GM23338 (cell line): ENCODE measurements at regions not wholly inside any gene's neighbourhood (a gene's known extent, or its start where the extent isn't known, plus 50 kb on each side); places are given as distances from the start of the nearest gene placed in this dataset.

Source experiments
- CREB1 ChIP-seq: fragments of 250-450 bp; sonication (Bioruptor Pico); IDR thresholded peaks from 2 replicates; pipeline ENCODE4 v1.5.0; 2020; ENCODE audit warnings: low read depth, mild to moderate bottlenecking, moderate library complexity
- EZH2 ChIP-seq: fragments of 200-600 bp; sonication (generic); IDR thresholded peaks from one replicate; pipeline ENCODE4 v1.8.0; 2017; ENCODE audit warnings: antibody characterized with exemption, mild to moderate bottlenecking, low read depth; ENCODE audit not compliant: unreplicated experiment
- EZH2phosphoT487 ChIP-seq: fragments of 200-600 bp; sonication (generic); IDR thresholded peaks from one replicate; pipeline ENCODE4 v1.8.1; 2018; ENCODE audit warnings: antibody characterized with exemption; ENCODE audit not compliant: unreplicated experiment
- POLR2AphosphoS5 ChIP-seq: IDR thresholded peaks from 2 replicates; pipeline ENCODE4 v1.6.1; 2016; ENCODE audit warnings: antibody characterized with exemption, low read depth
- ZNF331 ChIP-seq: fragments of 250-450 bp; sonication (Bioruptor Pico); IDR thresholded peaks from 2 replicates; pipeline ENCODE4 v1.5.0; 2020; ENCODE audit warnings: low read depth, mild to moderate bottlenecking, moderate library complexity
- TF ChIP-seq, protein P1 (sequence below), 2 experiments: fragments of 200-600 bp in 1 of 2; sonication (generic) in 1 of 2; conservative IDR thresholded peaks; 2 replicates each; pipeline versions ENCODE4 v1.5.1 to v1.6.1; 2016 to 2017; ENCODE audit warnings: antibody characterized with exemption in 2 of 2, low read depth in 2 of 2, mild to moderate bottlenecking in 2 of 2, moderate library complexity in 1 of 2
- TF ChIP-seq, protein P2 (sequence below): IDR thresholded peaks from 2 replicates; pipeline ENCODE4 v1.6.1; 2016; ENCODE audit warnings: antibody characterized with exemption

DNA sequence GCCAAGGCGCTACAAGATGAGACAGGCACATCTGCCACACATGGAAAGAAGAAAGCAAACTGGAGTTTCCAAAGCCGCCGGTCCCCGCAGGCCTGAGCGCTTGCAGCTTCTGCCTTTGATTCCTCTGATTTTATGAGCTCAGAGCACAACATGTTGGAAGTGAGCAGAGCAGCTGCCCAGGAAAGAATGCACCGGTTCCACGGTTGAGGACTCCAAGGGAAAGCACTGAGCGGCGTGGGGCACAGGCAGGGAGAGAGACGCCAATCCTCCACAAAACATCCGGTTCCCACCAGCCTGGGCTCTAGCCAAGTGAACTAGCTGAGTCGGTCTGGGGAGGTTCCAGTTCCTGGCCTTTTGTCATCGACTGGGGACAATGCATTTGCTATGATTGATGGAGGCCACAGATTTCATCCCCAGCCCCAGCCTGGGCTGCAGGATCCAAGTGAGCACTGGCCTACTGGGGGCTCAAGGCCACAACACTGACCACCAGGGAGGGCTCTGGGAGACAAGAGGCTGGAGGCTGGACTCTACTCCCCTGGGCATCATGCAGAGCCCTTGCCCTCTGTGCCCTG lies 253.1 kb upstream of the IRF2BP2 start:
- TF ChIP-seq ZNF331 (CRISPR knock-in tag) (no peak), CREB1 (no peak), EZH2 (no peak), EZH2phosphoT487 (no peak), POLR2AphosphoS5 (no peak)
- TF ChIP-seq, protein P1, sequence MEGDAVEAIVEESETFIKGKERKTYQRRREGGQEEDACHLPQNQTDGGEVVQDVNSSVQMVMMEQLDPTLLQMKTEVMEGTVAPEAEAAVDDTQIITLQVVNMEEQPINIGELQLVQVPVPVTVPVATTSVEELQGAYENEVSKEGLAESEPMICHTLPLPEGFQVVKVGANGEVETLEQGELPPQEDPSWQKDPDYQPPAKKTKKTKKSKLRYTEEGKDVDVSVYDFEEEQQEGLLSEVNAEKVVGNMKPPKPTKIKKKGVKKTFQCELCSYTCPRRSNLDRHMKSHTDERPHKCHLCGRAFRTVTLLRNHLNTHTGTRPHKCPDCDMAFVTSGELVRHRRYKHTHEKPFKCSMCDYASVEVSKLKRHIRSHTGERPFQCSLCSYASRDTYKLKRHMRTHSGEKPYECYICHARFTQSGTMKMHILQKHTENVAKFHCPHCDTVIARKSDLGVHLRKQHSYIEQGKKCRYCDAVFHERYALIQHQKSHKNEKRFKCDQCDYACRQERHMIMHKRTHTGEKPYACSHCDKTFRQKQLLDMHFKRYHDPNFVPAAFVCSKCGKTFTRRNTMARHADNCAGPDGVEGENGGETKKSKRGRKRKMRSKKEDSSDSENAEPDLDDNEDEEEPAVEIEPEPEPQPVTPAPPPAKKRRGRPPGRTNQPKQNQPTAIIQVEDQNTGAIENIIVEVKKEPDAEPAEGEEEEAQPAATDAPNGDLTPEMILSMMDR (conservative IDR thresholded peaks at IDR 0.05; ENCODE audit: low read depth in 2 of 2) = no peak
- TF ChIP-seq, protein P2, sequence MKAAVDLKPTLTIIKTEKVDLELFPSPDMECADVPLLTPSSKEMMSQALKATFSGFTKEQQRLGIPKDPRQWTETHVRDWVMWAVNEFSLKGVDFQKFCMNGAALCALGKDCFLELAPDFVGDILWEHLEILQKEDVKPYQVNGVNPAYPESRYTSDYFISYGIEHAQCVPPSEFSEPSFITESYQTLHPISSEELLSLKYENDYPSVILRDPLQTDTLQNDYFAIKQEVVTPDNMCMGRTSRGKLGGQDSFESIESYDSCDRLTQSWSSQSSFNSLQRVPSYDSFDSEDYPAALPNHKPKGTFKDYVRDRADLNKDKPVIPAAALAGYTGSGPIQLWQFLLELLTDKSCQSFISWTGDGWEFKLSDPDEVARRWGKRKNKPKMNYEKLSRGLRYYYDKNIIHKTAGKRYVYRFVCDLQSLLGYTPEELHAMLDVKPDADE = no peak
